ENCODE measurements at regions not wholly inside any gene's neighbourhood (a gene's known extent, or its start where the extent isn't known, plus 50 kb on each side); places are given as distances from the start of the nearest gene placed in this dataset.

DNA sequence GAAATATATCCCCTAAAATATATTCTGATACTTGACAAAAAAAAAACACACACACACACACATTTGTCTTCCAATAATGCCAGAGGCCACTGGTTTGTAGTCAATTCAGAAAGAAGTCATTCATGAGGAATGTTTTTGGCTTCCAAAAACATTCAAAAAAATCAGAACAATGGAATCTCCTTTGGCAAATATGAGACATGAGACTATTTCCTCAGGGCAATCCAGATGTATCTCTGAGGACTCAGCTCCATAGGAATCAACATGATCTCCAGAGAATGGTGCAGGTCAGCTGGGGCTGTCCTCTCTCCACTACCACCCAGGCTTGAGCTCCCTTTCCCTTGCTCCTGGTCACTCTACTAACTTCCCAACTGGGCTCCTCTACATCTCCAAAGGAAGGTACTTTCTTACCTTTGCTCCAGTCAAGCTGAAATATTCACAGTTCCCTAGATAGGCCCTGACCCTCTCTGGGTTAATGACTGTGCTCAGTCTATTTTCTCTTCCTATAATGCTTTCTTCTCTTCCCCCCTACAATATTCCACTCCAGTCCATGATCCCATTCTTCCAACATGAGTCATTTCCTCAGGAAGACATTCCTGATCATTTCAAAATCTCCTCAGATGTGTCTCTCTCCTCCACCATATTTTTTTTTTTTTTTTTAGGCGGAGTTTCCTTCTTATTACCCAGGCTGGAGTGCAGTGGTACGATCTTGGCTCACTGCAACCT lies 145.3 kb downstream of the C1D start:
- no peak for DNase-seq (ENCODE audit: low spot score)
- in situ Hi-C loops (cut with MboI; ENCODE audit: low pct_unique_long_range_greater_than_20kb, low sequenced_read_pairs, unreplicated experiment), result no loop called here
- TF ChIP-seq, protein P1, sequence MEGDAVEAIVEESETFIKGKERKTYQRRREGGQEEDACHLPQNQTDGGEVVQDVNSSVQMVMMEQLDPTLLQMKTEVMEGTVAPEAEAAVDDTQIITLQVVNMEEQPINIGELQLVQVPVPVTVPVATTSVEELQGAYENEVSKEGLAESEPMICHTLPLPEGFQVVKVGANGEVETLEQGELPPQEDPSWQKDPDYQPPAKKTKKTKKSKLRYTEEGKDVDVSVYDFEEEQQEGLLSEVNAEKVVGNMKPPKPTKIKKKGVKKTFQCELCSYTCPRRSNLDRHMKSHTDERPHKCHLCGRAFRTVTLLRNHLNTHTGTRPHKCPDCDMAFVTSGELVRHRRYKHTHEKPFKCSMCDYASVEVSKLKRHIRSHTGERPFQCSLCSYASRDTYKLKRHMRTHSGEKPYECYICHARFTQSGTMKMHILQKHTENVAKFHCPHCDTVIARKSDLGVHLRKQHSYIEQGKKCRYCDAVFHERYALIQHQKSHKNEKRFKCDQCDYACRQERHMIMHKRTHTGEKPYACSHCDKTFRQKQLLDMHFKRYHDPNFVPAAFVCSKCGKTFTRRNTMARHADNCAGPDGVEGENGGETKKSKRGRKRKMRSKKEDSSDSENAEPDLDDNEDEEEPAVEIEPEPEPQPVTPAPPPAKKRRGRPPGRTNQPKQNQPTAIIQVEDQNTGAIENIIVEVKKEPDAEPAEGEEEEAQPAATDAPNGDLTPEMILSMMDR (IDR thresholded peaks at IDR 0.05; ENCODE audit: extremely low read depth, insufficient read depth, missing control alignments), result no peak

GRCh38 chr2:67918471-67918870 lies 144.3 kb downstream of the C1D start:
- in situ Hi-C loops (cut with MboI; ENCODE audit: low pct_unique_long_range_greater_than_20kb, low sequenced_read_pairs, unreplicated experiment), result no loop called here
- DNase-seq (ENCODE audit: low spot score), result no peak
- TF ChIP-seq, protein P1 (IDR thresholded peaks at IDR 0.05; ENCODE audit: extremely low read depth, insufficient read depth, missing control alignments), result no peak

DNA sequence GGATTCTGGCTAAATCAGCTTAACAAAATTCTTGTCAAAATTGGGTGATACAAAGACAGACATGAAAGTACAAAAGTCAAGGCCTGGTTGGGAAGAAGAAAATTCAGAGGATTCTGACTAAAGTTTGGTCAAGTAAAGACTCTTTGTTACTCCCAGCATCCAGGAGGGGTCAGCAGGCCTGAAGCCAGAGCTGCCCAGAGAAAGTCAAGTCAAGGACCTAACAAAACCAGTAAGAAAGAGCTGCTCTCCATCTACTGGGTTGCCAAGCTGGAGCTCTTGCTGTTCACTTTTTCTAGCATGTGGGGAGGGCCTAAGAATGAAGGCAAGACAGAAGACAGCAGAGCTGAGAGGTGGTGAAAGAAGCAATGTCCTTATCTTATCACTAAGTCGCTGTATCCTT lies 143.3 kb downstream of the C1D start:
- no peak for DNase-seq (ENCODE audit: low spot score)
- in situ Hi-C loops (cut with MboI; ENCODE audit: low pct_unique_long_range_greater_than_20kb, low sequenced_read_pairs, unreplicated experiment), result no loop called here
- TF ChIP-seq, protein P1 (IDR thresholded peaks at IDR 0.05; ENCODE audit: extremely low read depth, insufficient read depth, missing control alignments), result no peak

GRCh38 chr2:67922080-67922785 lies 140.6 kb downstream of the C1D start:
- in situ Hi-C loops (cut with MboI; ENCODE audit: low pct_unique_long_range_greater_than_20kb, low sequenced_read_pairs, unreplicated experiment), result no loop called here
- no peak for DNase-seq (ENCODE audit: low spot score)
- TF ChIP-seq, protein P1 (IDR thresholded peaks at IDR 0.05; ENCODE audit: extremely low read depth, insufficient read depth, missing control alignments), result no peak

GRCh38 chr2:67923696-67924095 lies 139.1 kb downstream of the C1D start:
- TF ChIP-seq, protein P1 (IDR thresholded peaks at IDR 0.05; ENCODE audit: extremely low read depth, insufficient read depth, missing control alignments), result no peak
- in situ Hi-C loops (cut with MboI; ENCODE audit: low pct_unique_long_range_greater_than_20kb, low sequenced_read_pairs, unreplicated experiment), result no loop called here
- no peak for DNase-seq (ENCODE audit: low spot score)

- no peak for DNase-seq (ENCODE audit: low spot score)
- in situ Hi-C loops (cut with MboI; ENCODE audit: low pct_unique_long_range_greater_than_20kb, low sequenced_read_pairs, unreplicated experiment), result no loop called here
- TF ChIP-seq, protein P1 (IDR thresholded peaks at IDR 0.05; ENCODE audit: extremely low read depth, insufficient read depth, missing control alignments), result no peak
Measured at GRCh38 chr2:67927501-67927900, 135.3 kb downstream of the C1D start.
